NCI-H446 treated with DMSO at 0.1 percent for 48 hours (cell line): ENCODE measurements at regions not wholly inside any gene's neighbourhood (a gene's known extent, or its start where the extent isn't known, plus 50 kb on each side); places are given as distances from the start of the nearest gene placed in this dataset.
"Not testable (repeated sequence)": the region's sequence is repeated elsewhere in the genome, so short reads cannot be mapped to it uniquely, and the experiment has no call there.

Source experiments
- DNase-seq: peaks from one replicate; lab custom pipeline; 2025; lab: John Stamatoyannopoulos, UW

DNA sequence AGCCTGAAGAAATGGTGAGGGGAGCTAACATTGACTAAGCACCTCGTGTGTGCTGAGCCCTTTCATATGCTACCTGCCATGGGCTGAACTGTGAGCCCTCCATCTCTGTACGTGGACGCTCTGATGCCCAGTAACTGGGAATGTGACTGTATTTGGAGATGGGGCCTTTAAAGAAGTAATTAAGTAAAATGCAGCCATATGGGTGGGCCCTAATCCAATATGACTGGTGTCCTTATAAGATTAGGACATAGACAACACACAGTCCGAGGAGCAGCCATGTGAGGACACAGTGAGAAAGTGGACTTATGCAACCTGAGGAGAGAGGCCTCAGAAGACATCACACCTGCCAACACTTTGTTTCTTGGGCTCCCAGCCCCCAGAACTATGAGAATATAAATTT is 92.7 kb upstream of the ATP1B1 start:
- DNase-seq, result no peak

DNA sequence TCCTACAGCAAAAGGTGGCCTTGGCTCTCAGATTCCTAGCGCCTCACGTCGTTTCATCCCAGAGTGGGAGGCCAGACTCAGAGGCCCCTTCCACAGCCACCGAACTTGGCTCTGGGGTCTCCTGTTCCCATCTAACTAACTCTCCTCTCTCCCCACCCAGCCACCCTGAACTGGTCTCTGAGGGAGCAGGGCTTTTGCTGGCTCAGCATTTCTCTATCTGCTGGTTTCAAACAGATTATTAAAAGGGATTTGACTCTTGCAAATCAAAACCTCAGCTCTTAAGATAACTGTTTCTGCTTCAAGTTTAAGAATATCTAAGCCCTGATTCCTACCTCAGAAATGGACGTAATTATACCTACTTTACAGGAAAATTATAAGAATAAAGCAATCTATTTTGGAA is 91.0 kb upstream of the ATP1B1 start:
- no peak for DNase-seq

DNA sequence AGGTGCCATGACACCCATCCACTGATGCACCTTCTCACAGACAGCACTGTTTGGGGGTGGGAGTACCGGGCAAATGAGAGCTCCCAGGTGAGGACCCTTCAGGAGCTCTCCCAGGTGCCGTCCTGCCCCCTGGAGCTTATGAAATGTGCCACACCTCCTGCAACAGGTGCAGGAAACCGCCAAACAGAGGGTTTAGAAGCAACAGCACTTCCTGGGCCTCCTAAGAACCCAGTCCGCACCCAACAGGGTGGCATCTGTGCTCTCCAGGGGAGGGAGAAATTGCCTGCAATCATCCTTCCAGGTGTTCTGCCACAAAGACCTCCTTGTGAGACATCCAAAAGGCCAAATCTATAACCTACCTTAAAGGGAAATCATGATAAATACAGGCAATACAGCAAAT is 87.7 kb upstream of the ATP1B1 start:
- DNase-seq, result no peak

DNA sequence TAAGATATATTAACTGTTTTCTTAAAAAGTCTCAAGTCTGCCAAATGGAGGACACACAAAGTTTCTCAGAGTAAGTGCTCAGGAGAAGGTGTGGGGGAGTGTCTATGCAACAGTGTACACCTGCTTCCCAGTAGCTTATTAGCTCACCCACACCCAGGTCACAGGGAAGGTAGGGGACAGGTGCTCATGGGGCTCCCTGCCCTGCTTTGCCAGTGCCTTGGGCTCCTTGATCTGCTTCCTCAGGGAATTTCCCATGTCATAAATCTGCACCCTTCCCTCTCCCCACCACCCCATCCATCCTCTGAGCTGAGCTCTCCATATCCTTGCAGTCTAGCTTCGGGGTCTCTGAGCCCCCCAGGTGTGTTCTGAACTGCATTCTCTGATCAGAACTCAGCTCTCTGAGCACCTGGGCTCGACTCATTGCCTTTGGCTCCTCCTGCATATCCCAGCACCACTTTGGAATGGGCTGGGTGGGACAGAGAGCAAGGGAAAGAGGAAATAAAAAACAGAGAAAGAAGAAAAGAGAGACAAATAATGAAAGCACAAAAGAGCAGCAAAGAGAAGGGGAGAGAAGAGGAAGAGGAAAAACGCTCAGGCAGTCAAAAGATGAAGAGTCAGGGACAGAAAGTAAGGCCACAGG is 87.0 kb upstream of the ATP1B1 start:
- DNase-seq, result no peak

DNA sequence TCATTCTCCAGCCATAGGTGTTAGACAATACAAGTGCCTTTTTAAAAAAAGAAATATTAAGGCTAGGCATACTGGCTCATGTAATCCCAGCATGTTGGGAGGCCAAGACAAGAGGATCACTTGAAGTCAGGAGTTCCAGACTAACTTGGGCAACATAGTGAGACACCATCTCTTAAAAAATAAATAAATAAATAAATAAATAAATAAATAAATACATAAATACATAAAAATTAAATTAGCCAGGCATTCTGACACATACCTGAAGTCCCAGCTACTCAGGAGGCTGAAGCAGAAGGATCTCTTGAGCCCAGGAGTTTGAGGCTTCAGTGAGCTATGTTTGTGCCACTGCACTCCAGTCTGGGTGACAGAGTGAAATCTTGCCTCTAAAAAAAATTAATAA is 85.8 kb upstream of the ATP1B1 start:
- no peak for DNase-seq

DNA sequence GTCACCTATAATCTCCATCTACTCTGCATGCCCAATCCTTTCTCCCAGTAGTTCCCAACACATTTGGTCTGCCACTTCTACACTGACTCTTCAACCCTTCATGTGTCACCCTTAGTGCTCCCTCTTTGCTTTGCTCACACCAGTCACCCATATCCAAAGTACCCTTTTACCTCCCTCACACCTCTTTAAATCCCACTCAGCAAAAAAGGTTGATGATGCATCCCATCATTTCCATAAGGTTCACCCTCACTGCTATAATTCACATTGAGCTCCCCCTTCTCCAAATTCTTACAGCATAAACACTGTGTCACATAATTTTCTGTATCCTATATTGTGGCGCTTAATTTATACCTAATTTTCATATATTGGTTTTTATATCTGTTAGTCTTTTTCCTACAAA is 83.8 kb upstream of the ATP1B1 start:
- no peak for DNase-seq

DNA sequence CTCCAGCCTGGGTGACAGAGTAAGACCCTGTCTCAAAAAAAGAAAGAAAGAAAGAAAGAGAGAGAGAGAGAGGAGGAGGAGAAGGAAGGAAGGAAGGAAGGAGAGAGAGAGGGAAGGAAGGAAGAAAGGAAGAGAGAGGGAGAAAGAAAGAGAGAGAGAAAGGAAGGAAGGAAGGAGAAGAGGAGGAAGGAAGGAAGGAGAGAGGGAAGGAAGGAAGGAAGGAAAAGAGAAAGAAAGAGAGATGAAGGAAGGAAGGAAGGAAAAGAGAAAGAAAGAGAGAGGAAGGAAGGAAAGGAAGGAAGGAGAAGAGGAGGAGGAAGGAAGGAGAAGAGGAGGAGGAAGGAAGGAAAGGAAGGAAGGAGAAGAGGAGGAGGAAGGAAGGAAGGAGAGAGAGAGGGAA is 82.2 kb upstream of the ATP1B1 start:
- DNase-seq, result no peak

DNA sequence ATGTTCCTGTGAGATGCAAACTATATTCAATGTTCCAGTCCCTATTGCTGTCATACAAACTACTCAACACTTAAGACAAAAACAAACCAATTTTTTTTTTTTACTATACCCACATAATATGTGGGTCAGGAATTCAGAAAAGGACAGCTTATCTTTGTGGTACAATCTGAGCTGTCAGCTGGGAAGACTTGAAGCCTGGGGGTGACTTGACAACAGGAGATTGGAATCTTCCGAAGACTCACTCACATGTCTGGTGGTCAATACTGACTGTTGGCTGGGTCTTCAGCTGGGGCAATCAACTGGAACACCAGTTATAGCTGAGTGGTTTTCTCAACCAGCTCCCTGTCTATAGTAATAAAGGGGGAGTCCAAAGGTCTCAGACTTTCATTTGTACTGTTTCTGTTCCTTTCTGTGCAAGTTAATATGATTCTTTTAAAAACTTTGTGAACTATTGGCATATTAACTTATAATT is 81.7 kb upstream of the ATP1B1 start:
- no peak for DNase-seq

DNA sequence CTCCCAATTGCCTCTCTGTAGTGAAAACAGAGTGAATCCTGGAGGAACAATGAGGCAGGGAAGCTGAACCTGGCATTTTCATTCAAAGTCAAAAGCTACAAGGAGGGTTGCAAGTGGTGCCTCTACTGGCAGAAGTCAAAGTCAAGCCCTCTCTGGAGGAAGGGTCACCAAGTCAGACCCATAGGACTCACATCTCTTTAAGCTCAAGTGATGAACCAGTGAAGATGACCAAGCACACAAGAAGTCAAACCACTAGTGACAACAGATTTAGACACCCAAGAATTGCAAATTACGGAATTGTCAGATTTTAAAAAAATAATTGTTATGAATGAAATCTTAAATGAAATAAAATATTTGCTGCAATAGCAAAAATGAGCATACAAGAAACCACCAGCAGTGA is 81.1 kb upstream of the ATP1B1 start:
- no peak for DNase-seq

DNA sequence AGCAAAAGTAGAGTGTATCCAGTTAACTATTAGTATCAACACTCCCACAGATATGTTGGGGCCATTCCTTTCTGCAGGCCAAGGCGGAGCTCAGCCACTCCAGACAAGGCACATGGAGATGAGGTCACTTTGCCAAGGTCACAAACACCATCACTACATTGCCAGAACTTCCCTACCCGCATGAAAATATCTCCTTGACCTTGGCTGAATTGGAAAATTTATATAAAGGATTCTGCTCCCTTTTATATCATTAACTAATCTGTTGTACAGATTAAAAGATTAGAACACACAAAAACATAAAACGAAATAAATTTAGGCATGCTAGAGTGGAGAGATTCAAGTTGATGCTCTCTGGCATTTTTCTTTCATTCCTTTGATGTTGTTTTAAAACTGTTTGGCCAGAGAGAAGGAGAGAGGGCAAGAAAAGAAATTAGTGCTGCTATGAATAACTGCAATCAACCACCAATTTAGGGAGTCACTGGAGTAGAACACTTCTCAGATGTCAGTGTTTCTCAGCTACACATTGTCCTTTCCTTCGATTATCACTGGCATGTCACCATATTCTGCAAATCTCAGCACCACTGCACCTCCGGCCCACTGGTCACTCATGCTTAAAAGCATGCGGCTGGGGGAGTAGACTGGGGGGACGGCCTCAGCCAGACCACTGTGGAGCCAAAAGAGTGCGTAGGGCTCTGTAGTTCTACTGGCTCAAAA is 78.7 kb upstream of the ATP1B1 start:
- no peak for DNase-seq

DNA sequence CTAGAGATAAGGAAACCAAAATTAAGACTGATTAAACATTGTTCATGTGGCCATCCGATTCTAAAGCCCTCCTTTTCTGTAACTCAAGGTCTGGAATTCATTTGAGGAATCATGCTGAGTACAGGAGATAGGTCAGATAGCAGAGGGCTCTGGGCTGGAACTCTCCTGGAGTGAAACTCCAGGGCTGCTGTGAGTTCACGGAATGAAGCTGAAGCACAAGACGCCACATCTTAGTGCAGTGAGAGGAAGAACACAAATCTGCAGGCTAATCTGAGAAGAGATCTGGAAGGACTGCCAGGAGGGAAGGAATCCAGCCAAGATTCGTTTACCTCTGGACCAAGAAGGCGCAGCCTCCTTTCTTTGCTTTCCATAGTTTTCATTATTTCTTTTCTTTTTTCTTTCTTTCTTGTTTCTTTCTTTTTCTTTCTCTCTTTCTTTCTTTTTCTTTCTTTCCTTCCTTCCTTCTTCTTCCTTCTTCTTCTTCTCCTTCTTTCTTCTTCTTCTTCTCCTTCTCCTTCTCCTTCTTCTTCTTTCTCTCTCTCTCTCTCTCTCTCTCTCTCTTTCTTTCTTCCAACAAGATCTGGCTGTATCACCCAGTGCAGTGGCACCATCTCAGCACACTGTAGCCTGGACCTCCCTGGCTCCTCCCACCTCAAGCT is 74.8 kb upstream of the ATP1B1 start:
- no peak for DNase-seq

DNA sequence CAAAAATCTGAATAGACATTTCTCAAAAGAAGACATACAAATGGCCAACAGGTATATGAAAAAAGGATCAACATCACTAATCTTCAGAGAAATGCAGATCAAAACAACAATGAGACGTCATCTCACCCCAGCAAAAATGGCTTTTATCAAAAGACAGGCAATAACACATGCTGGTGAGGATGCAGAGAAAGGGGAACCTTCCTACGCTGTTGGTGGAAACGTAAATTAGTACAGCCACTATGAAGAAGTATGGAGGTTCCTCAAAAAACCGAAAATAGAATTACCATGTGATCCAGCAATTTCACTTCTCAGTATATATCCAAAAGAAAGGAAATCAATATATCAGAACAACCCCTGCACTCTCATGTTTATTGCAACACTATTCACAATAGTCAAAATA is 65.1 kb upstream of the ATP1B1 start:
- DNase-seq, result no peak

DNA sequence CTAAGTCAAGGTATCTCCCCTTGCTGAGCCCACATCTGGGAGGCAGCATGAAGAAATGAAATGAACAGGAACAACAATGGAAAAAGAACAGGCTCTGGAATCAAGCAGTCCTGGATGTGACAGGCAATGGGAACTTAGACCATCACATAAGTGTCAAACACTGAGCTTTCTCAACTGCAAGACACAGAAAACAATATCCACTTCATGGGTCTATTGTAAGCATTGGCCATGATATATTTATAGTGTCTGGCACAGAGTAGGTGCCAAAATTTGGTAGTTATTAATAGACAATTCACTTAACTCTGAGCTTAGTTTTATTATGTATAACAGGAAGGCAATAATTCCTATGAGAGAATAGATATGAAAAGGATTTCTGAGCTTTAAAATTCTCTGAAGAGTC is 64.1 kb upstream of the ATP1B1 start:
- no peak for DNase-seq

DNA sequence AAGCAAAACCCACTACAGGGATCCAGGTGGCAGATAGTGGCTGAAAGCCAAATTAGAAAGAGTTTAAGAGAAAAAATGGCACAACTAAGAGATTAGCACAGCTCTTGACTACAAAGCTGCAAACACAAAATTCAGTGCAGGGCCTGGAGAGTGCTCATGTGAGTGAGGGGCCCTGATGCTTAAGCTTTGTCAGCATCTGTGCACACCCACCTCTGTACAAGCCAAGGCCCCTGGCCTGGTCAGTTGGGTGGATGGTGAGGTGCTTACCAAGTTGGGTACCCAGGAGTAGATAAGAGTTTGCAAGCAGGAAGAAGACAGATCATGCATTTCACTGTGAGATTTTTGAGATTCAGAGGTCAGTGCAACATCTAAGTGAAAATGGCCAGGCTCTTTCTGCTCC is 62.7 kb upstream of the ATP1B1 start:
- DNase-seq, result no peak

DNA sequence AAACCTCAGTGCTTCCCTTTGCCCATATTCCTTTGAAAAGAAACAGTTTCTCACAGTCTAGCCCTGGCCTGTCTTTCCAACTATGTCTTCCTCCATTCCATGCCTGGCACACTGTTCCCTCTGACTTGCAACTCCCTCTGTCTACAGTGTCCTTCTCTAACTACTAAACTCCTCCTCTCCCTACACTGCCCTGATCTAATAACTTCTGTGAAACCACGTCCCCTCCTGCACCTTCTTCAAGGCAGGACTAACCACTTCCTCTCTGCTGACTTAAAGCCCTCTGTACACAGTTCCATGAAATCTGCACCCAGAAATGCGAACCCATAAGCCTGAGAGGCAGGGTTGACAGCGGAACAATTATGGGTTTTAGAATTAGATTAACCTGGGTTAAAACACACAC is 62.2 kb upstream of the ATP1B1 start:
- no peak for DNase-seq

DNA sequence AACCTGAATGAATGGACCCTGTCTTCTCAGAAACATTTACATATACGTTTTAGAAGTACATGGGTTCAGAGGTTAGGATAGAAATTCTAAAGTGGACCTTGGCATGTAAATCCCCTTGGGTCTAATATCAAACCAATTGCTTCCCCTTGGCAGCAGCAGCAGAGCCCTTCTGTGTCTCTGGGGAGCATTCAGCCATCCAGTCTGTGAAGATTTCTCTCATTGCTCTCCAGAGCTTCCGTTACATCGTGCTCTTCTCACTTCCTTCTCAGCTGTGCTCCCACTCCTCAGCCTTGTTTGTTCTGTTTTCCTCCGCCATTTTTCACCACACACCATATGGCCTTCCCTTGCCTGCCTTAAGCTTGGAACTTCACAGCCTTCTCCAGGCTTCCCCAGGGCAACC is 61.5 kb upstream of the ATP1B1 start:
- DNase-seq, result no peak

DNA sequence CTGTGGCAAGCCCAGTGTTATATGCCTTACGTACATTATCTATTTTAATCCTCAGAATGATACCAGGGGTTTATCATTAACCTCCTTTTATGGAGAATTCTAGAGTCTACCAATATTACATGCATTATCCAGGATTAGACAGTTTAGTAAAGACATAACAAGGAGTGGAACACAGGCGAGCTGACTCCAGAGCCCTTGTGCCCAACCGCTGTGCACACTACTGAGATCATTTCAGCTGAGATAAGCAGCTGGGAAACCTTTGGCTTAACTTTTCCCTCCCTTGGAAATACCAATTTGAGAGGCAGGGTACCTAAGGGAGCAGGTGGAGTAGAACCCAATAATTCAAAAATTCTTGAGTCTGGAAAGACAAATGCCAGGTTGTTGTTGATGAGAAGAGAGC is 59.8 kb upstream of the ATP1B1 start:
- no peak for DNase-seq

DNA sequence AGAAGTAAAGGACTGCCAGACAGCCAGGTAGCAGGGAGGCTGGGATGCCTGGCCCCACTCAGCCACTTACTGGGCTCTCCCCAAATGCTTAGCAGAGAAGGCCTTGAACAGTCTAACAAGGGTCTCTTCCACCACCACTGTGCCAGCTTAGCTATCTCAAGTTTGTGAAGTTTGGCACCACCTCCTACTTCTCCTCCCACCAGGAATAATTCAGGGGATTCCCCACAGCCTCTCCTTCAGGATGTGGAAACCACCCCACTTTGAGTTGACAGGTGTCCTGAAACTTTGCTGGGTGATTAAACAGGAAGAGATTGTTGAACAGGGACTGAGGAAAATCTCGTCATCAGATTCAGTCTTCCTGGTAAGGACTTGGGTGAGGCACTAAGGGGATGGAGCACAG is 59.4 kb upstream of the ATP1B1 start:
- DNase-seq, result no peak

DNA sequence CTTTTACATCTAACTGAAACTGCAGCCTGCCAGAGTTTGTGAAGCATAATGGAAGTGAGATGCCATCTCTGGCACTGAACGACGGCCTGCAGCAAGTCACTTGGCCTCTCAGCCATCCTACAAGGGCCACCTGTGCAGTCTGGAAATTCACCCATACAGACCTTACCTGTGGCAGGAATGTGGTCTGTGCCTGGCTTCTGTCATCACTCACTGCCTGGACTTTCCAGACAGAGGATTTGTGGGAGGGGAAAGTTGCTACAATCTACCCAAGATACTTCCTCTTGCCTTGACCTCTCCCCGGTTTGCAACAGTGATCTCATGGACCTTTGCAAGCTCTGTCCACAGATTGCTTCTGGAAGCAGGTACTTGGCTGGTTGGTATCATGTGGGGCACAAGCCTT is 58.4 kb upstream of the ATP1B1 start:
- DNase-seq, result no peak

DNA sequence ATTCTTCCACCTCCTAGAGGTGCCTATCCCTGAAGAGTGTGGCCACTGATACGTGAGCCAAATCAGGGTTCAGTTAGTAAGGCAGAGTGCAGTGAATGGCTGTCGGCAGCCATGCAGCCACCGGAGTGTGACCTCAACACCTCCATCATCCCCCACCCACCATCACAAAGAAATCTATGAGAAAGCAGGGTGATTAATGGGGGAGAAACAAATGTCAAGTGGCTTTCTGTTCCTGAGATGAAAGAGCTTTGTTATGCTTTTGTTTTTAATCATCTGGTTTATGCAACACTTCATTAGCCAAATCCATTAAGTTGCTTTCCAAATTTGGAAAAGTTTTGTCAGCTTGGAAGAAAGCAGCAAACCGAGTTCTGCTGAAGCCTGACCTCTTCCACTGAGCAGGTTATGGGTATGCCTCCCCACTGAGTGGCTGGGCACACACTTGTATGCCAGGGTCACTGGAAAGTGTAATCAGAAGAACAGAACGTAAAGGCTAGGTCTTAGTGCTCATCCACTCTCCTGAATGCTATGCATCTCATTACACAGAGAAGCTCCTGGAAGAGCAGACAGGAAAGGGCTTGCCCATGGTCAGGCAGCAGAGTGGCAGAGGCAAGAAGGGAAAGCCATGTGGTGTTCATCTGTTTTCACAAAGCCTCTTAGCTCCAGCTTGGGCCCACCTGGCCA is 57.1 kb upstream of the ATP1B1 start:
- no peak for DNase-seq

DNA sequence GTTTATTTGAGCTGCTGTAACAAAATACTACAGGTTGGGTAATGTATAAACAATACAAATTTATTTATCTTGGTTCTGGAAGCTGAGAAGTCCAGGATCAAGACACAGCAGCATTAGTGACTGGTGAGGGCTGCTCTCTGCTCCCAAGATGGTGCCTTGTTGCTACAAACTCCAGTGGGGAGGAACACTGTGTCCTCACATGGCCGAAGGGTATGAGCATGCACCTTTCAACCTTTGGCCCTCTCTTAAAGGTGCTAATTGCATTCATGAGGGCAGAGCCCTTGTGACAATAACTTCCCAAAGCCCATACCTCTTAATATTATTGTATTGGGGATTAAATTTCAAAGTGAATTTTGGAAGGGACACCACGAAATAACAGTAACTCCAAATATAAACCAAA is 55.3 kb upstream of the ATP1B1 start:
- no peak for DNase-seq

DNA sequence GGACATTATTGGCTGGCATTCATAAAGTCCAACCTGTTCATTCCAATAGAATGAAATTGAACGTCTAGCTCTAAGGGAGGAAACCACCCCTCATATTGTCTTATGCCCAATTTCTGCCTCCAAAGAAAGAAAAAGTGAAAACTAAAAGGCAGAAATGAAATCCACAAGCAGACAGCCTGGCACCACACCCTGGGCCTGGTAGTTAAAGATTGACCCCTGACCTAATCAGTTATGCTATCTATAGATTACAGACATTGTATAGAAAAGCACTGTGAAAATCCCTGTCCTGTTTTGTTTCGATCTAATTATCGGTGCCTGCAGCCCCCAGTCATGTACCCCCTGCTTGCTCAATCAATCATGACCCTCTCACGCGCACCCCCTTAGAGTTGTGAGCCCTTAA is 54.3 kb upstream of the ATP1B1 start:
- not testable (repeated sequence) for DNase-seq

DNA sequence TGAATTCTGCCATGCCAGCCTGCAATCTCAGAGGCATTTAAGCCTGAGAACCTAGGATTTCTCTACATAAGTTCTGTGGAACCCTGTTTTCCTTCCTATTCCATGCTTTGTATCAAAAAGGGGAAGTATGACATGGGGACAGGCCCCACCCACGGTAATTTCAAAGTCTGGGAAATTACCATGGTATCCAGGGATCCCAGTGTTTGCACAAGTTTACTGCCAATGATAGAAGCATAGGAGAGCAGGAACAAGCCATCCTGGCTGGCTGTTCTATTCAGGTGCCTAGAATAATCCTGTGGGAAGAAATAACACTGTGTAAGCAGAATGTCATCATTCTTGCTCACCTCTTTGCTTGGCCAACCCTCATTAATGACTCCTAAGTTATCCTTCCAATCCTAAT is 53.8 kb upstream of the ATP1B1 start:
- no peak for DNase-seq
